ENCODE measurements at regions not wholly inside any gene's neighbourhood (a gene's known extent, or its start where the extent isn't known, plus 50 kb on each side); places are given as distances from the start of the nearest gene placed in this dataset.

GRCh38 chr12:13282861-13283260, 86.3 kb downstream of the EMP1 start:
- Histone ChIP-seq H3K4me3 (no peak overlapping the region), H3K27ac (peak overlapping the region; percentile 68), H3K9ac (no peak overlapping the region), H3K9me3 (peaks cover 34% of the 10 kb centered on the region), H3K36me3 (no peaks in the 10 kb centered on the region), H3K27me3 (no peaks in the 10 kb centered on the region), H4K20me1 (no peaks in the 10 kb centered on the region), H3K4me2 (peak overlapping the region; percentile 73), H3K4me1 (peaks cover 45% of the 10 kb centered on the region)
- TF ChIP-seq Cebpa-rat (IDR thresholded peaks at IDR 0.05), result no peak

DNA sequence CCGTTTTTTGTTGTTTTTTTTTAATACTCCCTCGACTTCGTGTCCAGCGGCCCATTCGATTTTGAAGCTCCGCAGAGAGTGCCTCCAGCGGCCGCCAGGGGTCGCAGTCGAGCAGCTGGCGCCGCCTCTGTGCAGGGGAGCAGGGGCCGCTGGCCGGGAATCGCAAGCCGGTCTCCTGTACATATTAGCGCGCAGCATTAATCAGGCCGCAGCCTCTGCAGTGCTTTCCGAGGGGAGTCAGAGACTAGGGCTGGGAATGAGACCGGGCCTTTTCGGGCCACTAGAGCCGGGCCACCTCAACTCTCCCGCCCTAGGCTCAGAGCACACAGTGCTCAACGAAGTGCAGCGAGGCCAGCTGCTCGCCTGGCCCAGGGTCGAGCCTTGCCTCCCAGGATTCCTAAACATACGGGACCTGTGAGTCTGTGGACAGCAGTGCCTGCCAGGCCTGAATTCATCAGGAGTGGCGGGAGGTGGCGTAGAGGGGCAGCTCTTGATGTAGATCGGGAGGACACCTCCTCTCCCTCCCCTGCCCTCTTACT, 81.8 kb downstream of the EMP1 start:
- H3K27ac ChIP-seq, result no peak overlapping the region
- H3K36me3 ChIP-seq, result no peaks in the 10 kb centered on the region
- H3K4me1 ChIP-seq, result peaks cover 38% of the 10 kb centered on the region
- H3K9me3 ChIP-seq, result peaks cover 24% of the 10 kb centered on the region
- no peaks in the 10 kb centered on the region for H3K27me3 ChIP-seq
- H3K4me3 ChIP-seq, result no peak overlapping the region
- no peaks in the 10 kb centered on the region for H4K20me1 ChIP-seq
- H3K4me2 ChIP-seq, result no peak overlapping the region
- no peak overlapping the region for H3K9ac ChIP-seq
- TF ChIP-seq Cebpa-rat (IDR thresholded peaks at IDR 0.05), result no peak

DNA sequence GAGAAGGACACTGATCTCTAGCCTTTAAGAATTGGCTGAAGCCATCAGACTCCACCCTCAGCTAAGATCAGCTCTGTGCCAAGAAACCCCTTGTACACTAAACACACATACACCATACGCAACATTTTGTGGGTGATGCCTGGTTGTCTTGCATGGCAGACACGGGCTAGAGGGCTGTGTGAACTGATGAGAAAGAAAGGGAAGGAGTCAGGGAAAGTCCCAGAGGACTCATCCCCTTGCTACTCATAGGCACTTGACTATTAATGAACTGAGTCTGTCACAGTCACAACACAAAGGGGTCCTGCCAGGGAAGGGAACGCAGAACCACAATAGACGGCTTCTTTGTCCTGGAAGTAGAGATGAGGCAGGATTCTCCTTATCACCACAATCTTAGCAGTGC, 80.8 kb downstream of the EMP1 start:
- H3K4me3 ChIP-seq, result no peak overlapping the region
- peaks cover 24% of the 10 kb centered on the region for H3K9me3 ChIP-seq
- H3K4me2 ChIP-seq, result no peak overlapping the region
- no peaks in the 10 kb centered on the region for H3K27me3 ChIP-seq
- no peak overlapping the region for H3K9ac ChIP-seq
- no peaks in the 10 kb centered on the region for H3K36me3 ChIP-seq
- no peak overlapping the region for H3K27ac ChIP-seq
- H4K20me1 ChIP-seq, result no peaks in the 10 kb centered on the region
- peaks cover 27% of the 10 kb centered on the region for H3K4me1 ChIP-seq
- no peak for TF ChIP-seq Cebpa-rat (IDR thresholded peaks at IDR 0.05)

GRCh38 chr12:13275241-13276085, 78.9 kb downstream of the EMP1 start:
- no peak for TF ChIP-seq Cebpa-rat (IDR thresholded peaks at IDR 0.05)
- H3K27me3 ChIP-seq, result no peaks in the 10 kb centered on the region
- H3K9ac ChIP-seq, result no peak overlapping the region
- H3K4me3 ChIP-seq, result no peak overlapping the region
- 0 out of 2 replicates have a peak overlapping the region, but pooled peaks have one; percentile 14 for H3K27ac ChIP-seq
- H3K9me3 ChIP-seq, result peaks cover 22% of the 10 kb centered on the region
- no peaks in the 10 kb centered on the region for H4K20me1 ChIP-seq
- H3K4me1 ChIP-seq, result peaks cover 15% of the 10 kb centered on the region
- H3K4me2 ChIP-seq, result peak overlapping the region; percentile 56
- no peaks in the 10 kb centered on the region for H3K36me3 ChIP-seq

GRCh38 chr12:13273850-13274249, 77.3 kb downstream of the EMP1 start:
- no peak overlapping the region for H3K27ac ChIP-seq
- no peaks in the 10 kb centered on the region for H3K36me3 ChIP-seq
- no peak overlapping the region for H3K4me2 ChIP-seq
- no peaks in the 10 kb centered on the region for H4K20me1 ChIP-seq
- H3K27me3 ChIP-seq, result no peaks in the 10 kb centered on the region
- H3K9me3 ChIP-seq, result peaks cover 8% of the 10 kb centered on the region
- no peak overlapping the region for H3K9ac ChIP-seq
- H3K4me1 ChIP-seq, result peaks cover 11% of the 10 kb centered on the region
- H3K4me3 ChIP-seq, result no peak overlapping the region
- TF ChIP-seq Cebpa-rat (IDR thresholded peaks at IDR 0.05), result no peak

- H3K9ac ChIP-seq, result no peak overlapping the region
- H4K20me1 ChIP-seq, result no peaks in the 10 kb centered on the region
- no peak for TF ChIP-seq Cebpa-rat (IDR thresholded peaks at IDR 0.05)
- H3K4me3 ChIP-seq, result no peak overlapping the region
- H3K9me3 ChIP-seq, result peaks cover 7% of the 10 kb centered on the region
- H3K4me2 ChIP-seq, result no peak overlapping the region
- peaks cover 11% of the 10 kb centered on the region for H3K4me1 ChIP-seq
- no peak overlapping the region for H3K27ac ChIP-seq
- H3K36me3 ChIP-seq, result no peaks in the 10 kb centered on the region
- H3K27me3 ChIP-seq, result no peaks in the 10 kb centered on the region
Measured at GRCh38 chr12:13273097-13273496, 76.6 kb downstream of the EMP1 start.

DNA sequence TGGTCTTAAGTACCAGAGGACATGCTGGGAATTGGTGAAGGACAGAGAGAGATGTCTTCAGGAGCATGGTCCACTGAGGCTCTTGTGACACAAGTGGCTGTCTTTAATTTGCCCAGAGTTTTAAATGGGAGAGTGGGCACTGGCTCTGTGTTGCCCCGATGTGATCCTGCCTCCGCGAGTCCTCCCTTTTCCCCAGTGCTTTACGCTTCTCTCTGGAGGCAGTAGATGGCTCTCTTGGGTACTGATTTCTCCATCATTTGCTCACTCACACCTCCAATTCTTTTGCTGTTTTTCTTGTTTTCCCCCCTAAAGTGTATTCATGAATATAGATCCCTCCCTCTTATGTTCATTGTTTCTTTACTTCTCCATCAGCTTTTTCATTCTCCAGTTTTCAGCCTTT, 74.3 kb downstream of the EMP1 start:
- peaks cover 21% of the 10 kb centered on the region for H3K9me3 ChIP-seq

More for the DNA sequence above, 74.3 kb downstream of the EMP1 start:
- Histone ChIP-seq H3K4me2 (no peak overlapping the region), H3K27me3 (no peaks in the 10 kb centered on the region), H3K4me3 (no peak overlapping the region), H4K20me1 (no peaks in the 10 kb centered on the region), H3K36me3 (no peaks in the 10 kb centered on the region), H3K27ac (no peak overlapping the region), H3K4me1 (peaks cover 22% of the 10 kb centered on the region), H3K9ac (no peak overlapping the region)
- no peak for TF ChIP-seq Cebpa-rat (IDR thresholded peaks at IDR 0.05)
